ENCODE measurements at regions not wholly inside any gene's neighbourhood (a gene's known extent, or its start where the extent isn't known, plus 50 kb on each side); places are given as distances from the start of the nearest gene placed in this dataset.

- H3K36me3 Mint-ChIP-seq (ENCODE audit: low read depth): no peaks in the 10 kb centered on the region
- DNase-seq: no peak
- POLR2A ChIA-PET: no interaction called here
- no peaks in the 10 kb centered on the region for H3K27me3 Mint-ChIP-seq
- no peak overlapping the region for H3K27ac Mint-ChIP-seq
- peaks cover 7% of the 10 kb centered on the region for H3K9me3 Mint-ChIP-seq
- CTCF ChIA-PET: no interaction called here
- H3K4me1 Mint-ChIP-seq: no peaks in the 10 kb centered on the region
- H3K4me3 Mint-ChIP-seq: no peak overlapping the region
Observed at GRCh38 chr18:30727849-30728248, 314.7 kb downstream of the DSC3 start.

DNA sequence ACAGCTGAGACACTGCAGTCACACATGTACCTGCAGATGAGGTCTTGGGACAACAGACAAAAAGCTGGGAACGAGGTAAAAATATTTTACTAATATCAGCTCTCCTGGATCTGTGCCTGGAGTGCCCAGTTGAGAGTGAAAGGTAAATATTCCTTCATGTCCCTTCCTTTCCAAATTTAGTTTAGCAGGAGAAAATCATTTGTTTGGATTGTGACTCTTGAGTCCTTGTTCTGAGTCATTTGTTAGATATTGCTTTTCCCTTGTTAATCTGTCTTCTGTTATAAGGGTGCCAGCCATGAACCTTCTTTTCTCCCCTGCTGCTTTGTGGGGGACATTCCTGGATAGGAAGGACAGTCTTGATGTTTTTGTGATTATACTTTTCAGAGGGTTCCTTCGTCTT, 329.2 kb downstream of the DSC3 start:
- no peaks in the 10 kb centered on the region for H3K36me3 Mint-ChIP-seq (ENCODE audit: low read depth)
- H3K4me1 Mint-ChIP-seq: no peaks in the 10 kb centered on the region
- no peaks in the 10 kb centered on the region for H3K9me3 Mint-ChIP-seq
- DNase-seq: no peak
- ChIA-PET POLR2A (no interaction called here), CTCF (no interaction called here)
- H3K27me3 Mint-ChIP-seq: no peaks in the 10 kb centered on the region
- no peak overlapping the region for H3K4me3 Mint-ChIP-seq
- H3K27ac Mint-ChIP-seq: no peak overlapping the region

DNA sequence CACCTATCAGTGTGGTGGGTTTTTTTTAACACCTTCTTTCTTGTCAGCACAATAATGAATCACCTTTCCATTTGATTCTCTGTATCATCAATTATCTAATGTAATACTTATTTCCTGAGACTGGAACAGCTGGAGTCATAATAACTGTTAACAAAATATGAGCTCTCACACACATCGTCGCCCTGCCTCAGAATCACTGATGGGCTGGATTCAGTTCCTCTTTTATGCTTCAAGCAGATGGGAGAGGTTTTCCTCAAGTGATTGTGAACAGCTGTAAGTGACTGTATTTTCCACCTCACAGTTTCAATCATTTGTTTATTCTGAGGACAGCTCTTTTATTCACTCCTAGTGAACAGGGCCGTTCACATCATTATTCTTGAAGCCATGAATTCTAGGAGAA, 330.2 kb downstream of the DSC3 start:
- no peaks in the 10 kb centered on the region for H3K4me1 Mint-ChIP-seq
- H3K4me3 Mint-ChIP-seq: no peak overlapping the region
- POLR2A ChIA-PET: no interaction called here
- CTCF ChIA-PET: interaction anchor here (0.6 kb wide), 1 partner anchor 137 kb away, joined by 3 read pairs; no protein-coding TSS in a partner anchor
- no peak overlapping the region for H3K27ac Mint-ChIP-seq
- no peaks in the 10 kb centered on the region for H3K9me3 Mint-ChIP-seq
- no peaks in the 10 kb centered on the region for H3K36me3 Mint-ChIP-seq (ENCODE audit: low read depth)
- DNase-seq: no peak
- no peaks in the 10 kb centered on the region for H3K27me3 Mint-ChIP-seq

- CTCF ChIA-PET: no interaction called here
- POLR2A ChIA-PET: no interaction called here
- DNase-seq: no peak
- H3K4me1 Mint-ChIP-seq: no peaks in the 10 kb centered on the region
- H3K36me3 Mint-ChIP-seq (ENCODE audit: low read depth): no peaks in the 10 kb centered on the region
- H3K4me3 Mint-ChIP-seq: no peak overlapping the region
- H3K27me3 Mint-ChIP-seq: no peaks in the 10 kb centered on the region
- no peak overlapping the region for H3K27ac Mint-ChIP-seq
- no peaks in the 10 kb centered on the region for H3K9me3 Mint-ChIP-seq
Observed at GRCh38 chr18:30709595-30709994, 332.9 kb downstream of the DSC3 start.

DNA sequence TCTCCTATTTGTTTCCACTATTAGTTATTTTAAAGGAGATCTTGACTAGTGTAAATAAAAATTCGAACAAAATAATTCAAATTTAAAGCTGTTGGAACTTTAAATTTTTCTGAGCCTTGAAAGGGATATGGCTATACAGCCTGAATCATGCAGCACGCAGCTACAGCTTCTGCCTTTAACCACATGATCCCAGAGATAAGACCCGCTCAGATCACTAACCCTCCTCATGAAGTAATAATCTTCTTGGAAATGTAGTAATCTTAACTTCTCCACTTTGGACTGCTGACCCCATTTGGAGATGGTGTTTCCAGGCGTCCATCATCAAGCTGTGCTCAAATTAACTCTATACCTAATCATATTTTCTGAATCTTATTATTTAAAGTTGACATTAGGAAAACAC, 336.6 kb downstream of the DSC3 start:
- H3K27ac Mint-ChIP-seq: no peak overlapping the region
- POLR2A ChIA-PET: no interaction called here
- H3K9me3 Mint-ChIP-seq: peaks cover 2% of the 10 kb centered on the region
- CTCF ChIA-PET: no interaction called here
- H3K4me1 Mint-ChIP-seq: no peaks in the 10 kb centered on the region
- no peaks in the 10 kb centered on the region for H3K27me3 Mint-ChIP-seq
- DNase-seq: no peak
- no peak overlapping the region for H3K4me3 Mint-ChIP-seq
- H3K36me3 Mint-ChIP-seq (ENCODE audit: low read depth): no peaks in the 10 kb centered on the region

DNA sequence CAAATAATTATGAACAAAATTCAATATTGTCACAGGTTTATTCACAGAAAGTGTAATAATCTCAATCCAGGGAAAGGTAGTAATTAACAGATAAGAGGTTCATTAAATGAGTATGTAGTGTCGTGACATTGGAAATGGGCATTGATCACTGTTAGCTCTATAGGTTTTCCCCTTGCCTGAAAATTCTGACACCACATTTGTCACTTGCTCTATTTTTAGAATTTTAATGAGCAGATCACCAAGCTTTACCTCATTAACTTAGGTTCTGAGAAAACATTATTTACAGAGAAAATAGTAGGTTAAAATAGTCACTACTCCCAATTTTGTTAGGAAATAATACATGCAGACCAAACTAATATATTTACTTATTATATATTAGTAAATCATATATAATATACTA, 344.0 kb downstream of the DSC3 start:
- Mint-ChIP-seq H3K27ac (no peak overlapping the region), H3K36me3 (ENCODE audit: low read depth) (no peaks in the 10 kb centered on the region), H3K4me1 (no peaks in the 10 kb centered on the region), H3K9me3 (peaks cover 2% of the 10 kb centered on the region), H3K4me3 (no peak overlapping the region), H3K27me3 (no peaks in the 10 kb centered on the region)
- ChIA-PET CTCF (no interaction called here), POLR2A (no interaction called here)
- no peak for DNase-seq

DNA sequence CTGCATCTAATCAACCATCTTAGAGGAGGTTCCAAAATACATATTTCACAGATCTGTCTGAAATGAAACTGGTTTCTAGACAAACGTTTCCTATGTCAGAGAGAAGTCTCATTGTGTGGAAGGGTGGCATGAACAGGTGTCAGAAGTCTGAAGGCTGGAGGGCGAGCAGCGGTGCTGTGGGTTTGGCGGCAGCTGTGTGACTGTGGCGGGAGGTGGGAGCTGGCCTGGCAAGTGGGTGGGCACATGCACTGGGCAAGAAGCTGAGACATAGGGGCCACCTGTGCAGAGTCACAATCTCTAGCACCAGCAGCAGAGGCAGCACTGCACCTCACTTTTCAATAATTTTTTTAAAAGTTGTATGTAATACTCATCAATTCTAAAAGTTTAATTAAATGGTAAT, 346.3 kb downstream of the DSC3 start:
- Mint-ChIP-seq H3K4me1 (no peaks in the 10 kb centered on the region), H3K27me3 (no peaks in the 10 kb centered on the region), H3K4me3 (no peak overlapping the region), H3K36me3 (ENCODE audit: low read depth) (no peaks in the 10 kb centered on the region), H3K27ac (no peak overlapping the region), H3K9me3 (no peaks in the 10 kb centered on the region)
- POLR2A ChIA-PET: no interaction called here
- no peak for DNase-seq
- CTCF ChIA-PET: interaction anchor here (0.6 kb wide), 1 partner anchor 12 kb away, joined by 8 read pairs; no protein-coding TSS in a partner anchor

GRCh38 chr18:30694773-30695172, 347.8 kb downstream of the DSC3 start:
- no peak for DNase-seq
- no peaks in the 10 kb centered on the region for H3K27me3 Mint-ChIP-seq
- no peaks in the 10 kb centered on the region for H3K4me1 Mint-ChIP-seq
- no peaks in the 10 kb centered on the region for H3K36me3 Mint-ChIP-seq (ENCODE audit: low read depth)
- POLR2A ChIA-PET: no interaction called here
- no peak overlapping the region for H3K27ac Mint-ChIP-seq
- no peak overlapping the region for H3K4me3 Mint-ChIP-seq
- CTCF ChIA-PET: no interaction called here
- no peaks in the 10 kb centered on the region for H3K9me3 Mint-ChIP-seq

DNA sequence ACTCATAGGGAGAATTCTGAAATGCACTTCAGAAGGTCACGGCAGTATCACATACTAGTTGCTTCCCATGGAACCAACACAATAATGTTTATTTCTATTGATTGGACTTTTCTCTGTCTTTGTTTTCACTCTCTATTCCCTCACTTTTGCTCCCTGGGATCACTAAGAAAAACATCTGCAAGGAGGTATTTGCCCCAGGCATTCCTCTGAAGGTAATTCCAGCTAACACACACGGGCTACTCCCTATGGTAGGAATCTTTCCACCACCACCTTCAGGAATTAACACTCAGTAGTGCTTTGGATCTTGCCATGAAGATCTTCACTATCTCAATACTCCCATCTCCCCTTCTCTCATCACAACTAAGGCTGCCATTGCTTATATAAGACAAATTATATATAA, 353.3 kb downstream of the DSC3 start:
- H3K9me3 Mint-ChIP-seq: no peaks in the 10 kb centered on the region
- DNase-seq: no peak

GRCh38 chr18:30687501-30687900, 355.0 kb downstream of the DSC3 start:
- CTCF ChIA-PET: no interaction called here
- POLR2A ChIA-PET: no interaction called here
- no peak overlapping the region for H3K27ac Mint-ChIP-seq

More for the DNA sequence above, 353.3 kb downstream of the DSC3 start:
- CTCF ChIA-PET: no interaction called here
- Mint-ChIP-seq H3K4me3 (no peak overlapping the region), H3K27ac (no peak overlapping the region), H3K36me3 (ENCODE audit: low read depth) (no peaks in the 10 kb centered on the region), H3K27me3 (no peaks in the 10 kb centered on the region), H3K4me1 (no peaks in the 10 kb centered on the region)
- POLR2A ChIA-PET: no interaction called here

DNA sequence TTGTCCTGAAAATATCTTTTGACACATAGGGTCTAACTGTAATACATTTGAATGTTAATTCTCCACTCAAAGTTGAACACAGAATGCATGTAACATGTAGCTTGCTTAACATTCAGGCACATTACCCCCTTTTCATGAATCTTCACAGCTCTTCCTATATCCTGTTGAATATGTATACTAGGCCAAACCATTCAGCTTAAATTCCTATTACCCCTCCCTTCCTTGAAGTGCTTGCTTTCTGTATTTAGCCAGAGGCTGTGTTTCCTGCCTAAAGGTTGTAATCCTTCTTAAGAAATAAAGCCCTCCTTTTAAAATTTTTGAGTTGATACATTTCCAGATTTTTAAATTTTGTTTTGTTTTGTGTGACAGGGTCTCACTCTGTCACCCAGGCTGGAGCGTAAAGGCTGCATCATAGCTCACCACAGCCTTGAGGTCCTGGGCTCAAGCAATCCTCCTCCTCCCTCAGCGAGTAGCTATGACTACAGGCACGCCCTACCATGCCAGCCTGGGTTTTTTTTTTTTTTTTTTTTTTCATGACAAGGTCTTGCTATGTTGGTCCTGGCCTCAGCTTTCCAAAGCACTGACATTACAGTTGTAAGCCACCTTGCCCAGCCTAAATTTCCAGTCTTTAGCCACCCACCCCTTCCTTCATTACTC, 357.6 kb downstream of the DSC3 start:
- POLR2A ChIA-PET: no interaction called here
- H3K27me3 Mint-ChIP-seq: no peaks in the 10 kb centered on the region
- H3K36me3 Mint-ChIP-seq (ENCODE audit: low read depth): no peaks in the 10 kb centered on the region
- CTCF ChIA-PET: interaction anchor here (0.6 to 0.7 kb wide), 2 partner anchors 23 to 1435 kb away, joined by 4 to 6 read pairs; no protein-coding TSS in a partner anchor
- DNase-seq: no peak
- H3K9me3 Mint-ChIP-seq: no peaks in the 10 kb centered on the region
- H3K27ac Mint-ChIP-seq: no peak overlapping the region
- H3K4me3 Mint-ChIP-seq: no peak overlapping the region
- no peaks in the 10 kb centered on the region for H3K4me1 Mint-ChIP-seq

More at GRCh38 chr18:30687501-30687900, 355.0 kb downstream of the DSC3 start:
- H3K4me3 Mint-ChIP-seq: no peak overlapping the region
- no peaks in the 10 kb centered on the region for H3K4me1 Mint-ChIP-seq
- DNase-seq: no peak
- no peaks in the 10 kb centered on the region for H3K36me3 Mint-ChIP-seq (ENCODE audit: low read depth)
- H3K27me3 Mint-ChIP-seq: no peaks in the 10 kb centered on the region
- H3K9me3 Mint-ChIP-seq: no peaks in the 10 kb centered on the region

DNA sequence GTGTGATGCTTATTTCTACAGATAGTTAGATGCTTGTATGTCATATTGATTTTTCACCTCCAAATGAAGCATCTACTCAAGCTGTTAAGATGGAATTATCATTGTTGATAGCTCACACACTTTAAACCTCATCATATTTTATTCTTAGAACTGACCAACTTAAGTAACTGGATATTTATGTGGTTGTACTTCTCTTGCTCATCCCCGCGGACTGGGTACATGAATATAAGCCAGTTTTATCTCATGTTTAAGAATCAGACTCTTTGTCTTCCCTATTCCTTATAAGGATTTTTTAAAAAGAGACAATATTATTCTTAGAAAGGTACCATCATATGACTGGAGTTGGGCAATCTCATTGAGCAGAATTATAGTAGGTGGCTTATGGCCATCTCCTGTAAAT, 358.7 kb downstream of the DSC3 start:
- Mint-ChIP-seq H3K9me3 (no peaks in the 10 kb centered on the region), H3K36me3 (ENCODE audit: low read depth) (no peaks in the 10 kb centered on the region), H3K4me3 (no peak overlapping the region), H3K4me1 (no peaks in the 10 kb centered on the region), H3K27ac (no peak overlapping the region), H3K27me3 (no peaks in the 10 kb centered on the region)
- ChIA-PET POLR2A (no interaction called here), CTCF (no interaction called here)
- DNase-seq: no peak

- POLR2A ChIA-PET: no interaction called here
- Mint-ChIP-seq H3K27me3 (no peaks in the 10 kb centered on the region), H3K4me3 (no peak overlapping the region), H3K27ac (no peak overlapping the region), H3K9me3 (no peaks in the 10 kb centered on the region), H3K4me1 (no peaks in the 10 kb centered on the region), H3K36me3 (ENCODE audit: low read depth) (no peaks in the 10 kb centered on the region)
- DNase-seq: no peak
- CTCF ChIA-PET: no interaction called here
Observed at GRCh38 chr18:30682672-30683071, 359.9 kb downstream of the DSC3 start.

GRCh38 chr18:30679285-30679930, 363.1 kb downstream of the DSC3 start:
- POLR2A ChIA-PET: no interaction called here
- Mint-ChIP-seq H3K4me3 (no peak overlapping the region), H3K27ac (no peak overlapping the region), H3K4me1 (no peaks in the 10 kb centered on the region), H3K36me3 (ENCODE audit: low read depth) (no peaks in the 10 kb centered on the region), H3K27me3 (no peaks in the 10 kb centered on the region), H3K9me3 (no peaks in the 10 kb centered on the region)
- DNase-seq: no peak
- CTCF ChIA-PET: no interaction called here

Data from activated CD4-positive, alpha-beta T cell treated with anti-CD3 and anti-CD28 coated beads, Interleukin-2, amount 10 ng/mL, durations not matched to agents 7 days and 5 days (primary cell).